ENCODE measurements at regions not wholly inside any gene's neighbourhood (a gene's known extent, or its start where the extent isn't known, plus 50 kb on each side); places are given as distances from the start of the nearest gene placed in this dataset.

DNA sequence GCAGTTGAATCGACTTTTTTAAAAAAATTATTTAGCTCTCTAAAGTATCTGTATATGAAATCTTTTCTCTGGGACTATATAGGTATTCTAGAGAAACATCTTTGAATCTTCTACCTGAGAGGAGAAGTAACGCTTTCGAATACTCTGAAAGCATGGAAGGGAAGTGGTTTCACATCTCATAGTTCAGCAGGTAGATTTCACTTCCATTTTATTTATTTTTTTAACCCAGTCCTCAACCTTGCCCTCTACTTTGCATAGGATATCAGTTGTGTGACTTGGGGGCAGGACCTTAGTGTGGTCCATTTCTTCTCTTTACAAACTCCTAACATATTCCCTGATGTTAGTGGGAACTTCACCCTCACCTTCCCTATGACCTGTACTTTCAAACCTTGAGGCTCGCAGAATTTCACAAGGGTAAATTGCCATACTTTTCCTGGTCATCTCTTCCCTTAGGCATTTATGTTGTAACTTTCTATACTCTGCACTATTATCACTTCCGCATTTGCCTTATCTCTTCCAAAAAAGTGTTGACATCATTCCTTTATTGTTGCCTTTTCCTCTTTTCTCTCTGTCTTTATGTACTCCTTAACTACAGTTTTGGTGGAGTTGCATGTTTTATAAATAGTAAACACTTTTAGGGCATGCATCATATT, 1208.5 kb upstream of the ADGRL4 start:
- TF ChIP-seq, protein P1, sequence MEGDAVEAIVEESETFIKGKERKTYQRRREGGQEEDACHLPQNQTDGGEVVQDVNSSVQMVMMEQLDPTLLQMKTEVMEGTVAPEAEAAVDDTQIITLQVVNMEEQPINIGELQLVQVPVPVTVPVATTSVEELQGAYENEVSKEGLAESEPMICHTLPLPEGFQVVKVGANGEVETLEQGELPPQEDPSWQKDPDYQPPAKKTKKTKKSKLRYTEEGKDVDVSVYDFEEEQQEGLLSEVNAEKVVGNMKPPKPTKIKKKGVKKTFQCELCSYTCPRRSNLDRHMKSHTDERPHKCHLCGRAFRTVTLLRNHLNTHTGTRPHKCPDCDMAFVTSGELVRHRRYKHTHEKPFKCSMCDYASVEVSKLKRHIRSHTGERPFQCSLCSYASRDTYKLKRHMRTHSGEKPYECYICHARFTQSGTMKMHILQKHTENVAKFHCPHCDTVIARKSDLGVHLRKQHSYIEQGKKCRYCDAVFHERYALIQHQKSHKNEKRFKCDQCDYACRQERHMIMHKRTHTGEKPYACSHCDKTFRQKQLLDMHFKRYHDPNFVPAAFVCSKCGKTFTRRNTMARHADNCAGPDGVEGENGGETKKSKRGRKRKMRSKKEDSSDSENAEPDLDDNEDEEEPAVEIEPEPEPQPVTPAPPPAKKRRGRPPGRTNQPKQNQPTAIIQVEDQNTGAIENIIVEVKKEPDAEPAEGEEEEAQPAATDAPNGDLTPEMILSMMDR (IDR thresholded peaks at IDR 0.05; ENCODE audit: low read depth, low read length, missing control alignments), result no peak
- no peak for DNase-seq (ENCODE audit: extremely low read depth, low read depth)
- no peak overlapping the region for H3K4me3 ChIP-seq (replicated peaks; ENCODE audit: low read depth, low read length)

DNA sequence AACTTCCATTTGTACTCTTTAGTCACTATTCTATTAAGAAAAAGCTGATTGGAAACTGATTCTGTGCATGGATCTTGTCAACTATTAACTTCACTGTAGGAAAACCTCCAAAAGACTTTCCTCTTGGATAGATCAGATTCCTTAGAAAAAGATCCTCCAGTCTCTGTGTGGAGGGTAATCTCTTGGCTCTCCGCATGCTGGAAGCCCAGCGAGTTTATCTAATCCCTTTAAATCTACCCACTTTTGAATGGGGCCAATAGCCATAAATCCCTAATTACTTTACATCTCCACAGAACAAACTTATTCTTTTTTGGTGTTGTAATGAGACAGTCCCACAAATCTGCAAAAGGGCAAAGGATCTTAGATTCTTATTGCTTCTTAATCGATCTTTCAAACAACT, 1206.4 kb upstream of the ADGRL4 start:
- DNase-seq (ENCODE audit: extremely low read depth, low read depth), result no peak
- TF ChIP-seq, protein P1 (IDR thresholded peaks at IDR 0.05; ENCODE audit: low read depth, low read length, missing control alignments), result no peak
- no peak overlapping the region for H3K4me3 ChIP-seq (replicated peaks; ENCODE audit: low read depth, low read length)

DNA sequence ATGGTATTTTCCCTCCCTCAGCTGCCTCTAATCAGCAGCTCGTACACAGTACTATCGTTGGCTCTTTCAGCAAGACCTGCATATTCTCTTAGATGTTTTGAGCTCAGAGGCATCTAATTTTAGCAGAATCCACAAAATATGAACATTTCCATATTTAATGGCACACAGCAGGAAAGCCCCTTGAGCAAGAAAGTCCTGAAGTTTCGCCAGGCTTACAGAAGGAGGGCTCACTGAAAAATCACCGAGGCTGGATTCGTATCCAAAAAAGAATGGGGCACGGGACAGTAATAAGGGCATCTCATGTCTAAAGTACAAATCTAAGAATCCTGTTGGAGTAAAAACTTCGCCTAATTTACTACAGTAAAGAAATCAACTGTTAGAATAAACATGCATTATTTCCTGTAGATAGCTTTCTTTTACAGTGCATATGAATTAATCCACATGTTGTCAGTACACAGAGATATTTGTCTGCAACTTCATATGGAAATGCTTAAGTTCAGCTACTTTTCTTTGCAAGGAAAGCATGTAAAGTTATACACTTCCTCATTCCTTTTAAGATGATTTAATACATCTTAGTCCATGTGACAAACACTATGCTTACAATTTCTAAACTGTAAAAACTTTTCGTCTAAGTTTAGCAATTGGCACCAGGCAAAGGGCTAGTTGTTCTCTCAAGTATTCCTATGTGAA, 1205.3 kb upstream of the ADGRL4 start:
- H3K4me3 ChIP-seq (replicated peaks; ENCODE audit: low read depth, low read length), result no peak overlapping the region
- TF ChIP-seq, protein P1 (IDR thresholded peaks at IDR 0.05; ENCODE audit: low read depth, low read length, missing control alignments), result no peak
- peak; percentile 19 for DNase-seq (ENCODE audit: extremely low read depth, low read depth)

DNA sequence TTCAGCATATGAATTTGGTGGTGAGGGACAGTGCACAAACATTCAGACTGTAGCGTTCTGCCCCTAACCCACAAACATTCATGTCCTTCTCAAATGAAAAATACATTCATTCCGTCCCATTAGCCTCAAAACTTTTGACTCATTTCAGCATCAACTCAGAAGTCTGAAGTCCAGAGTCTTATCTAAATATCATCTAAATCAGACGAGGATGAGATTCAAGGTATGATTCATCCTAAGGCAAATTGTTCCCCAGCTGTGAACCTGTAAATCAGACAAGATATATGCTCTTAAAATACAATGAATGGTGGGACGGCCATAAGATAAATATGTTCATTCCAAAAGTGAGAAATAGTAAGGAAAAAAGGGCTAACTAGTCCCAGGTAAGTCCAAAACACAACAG, 1195.6 kb upstream of the ADGRL4 start:
- TF ChIP-seq, protein P1 (IDR thresholded peaks at IDR 0.05; ENCODE audit: low read depth, low read length, missing control alignments), result no peak
- no peak overlapping the region for H3K4me3 ChIP-seq (replicated peaks; ENCODE audit: low read depth, low read length)
- DNase-seq (ENCODE audit: extremely low read depth, low read depth), result no peak

DNA sequence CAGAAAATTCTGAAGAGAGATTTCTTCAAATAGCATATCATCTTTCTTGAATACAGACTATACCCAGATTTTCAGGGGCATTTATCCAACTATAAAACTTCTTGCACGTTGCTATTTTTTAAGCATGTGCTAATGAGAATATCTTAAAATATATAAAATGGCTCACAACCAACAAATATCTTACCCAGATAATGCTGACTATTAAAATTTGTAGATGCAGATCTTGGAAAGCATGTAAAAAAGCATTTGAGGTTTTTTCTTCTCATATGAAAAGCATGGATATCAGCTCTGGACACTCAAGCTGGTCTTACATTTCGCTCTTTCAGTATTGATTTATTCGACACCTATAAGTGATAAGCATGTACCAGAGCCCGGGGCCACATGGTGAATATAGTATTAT, 1187.7 kb upstream of the ADGRL4 start:
- H3K4me3 ChIP-seq (replicated peaks; ENCODE audit: low read depth, low read length), result no peak overlapping the region
- no peak for DNase-seq (ENCODE audit: extremely low read depth, low read depth)
- TF ChIP-seq, protein P1 (IDR thresholded peaks at IDR 0.05; ENCODE audit: low read depth, low read length, missing control alignments), result no peak

DNA sequence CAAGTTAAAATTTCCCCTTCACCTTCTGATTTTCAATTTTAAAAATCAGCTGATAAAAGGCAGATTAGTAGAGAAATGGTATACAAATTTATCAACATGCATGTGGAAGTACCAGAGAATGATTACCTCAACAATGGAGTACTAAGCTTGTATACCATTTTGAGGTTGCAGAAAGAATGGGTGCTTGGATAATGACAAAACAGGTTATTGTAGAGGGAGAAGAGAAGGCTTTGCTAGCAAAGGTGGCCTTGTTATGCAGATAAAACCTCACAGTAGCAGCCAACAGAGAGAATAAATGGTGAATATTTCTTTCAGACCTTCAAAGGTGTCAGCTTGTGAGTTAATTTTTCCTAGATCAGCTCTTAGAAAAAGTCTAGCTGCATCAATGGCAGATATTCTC, 1174.9 kb upstream of the ADGRL4 start:
- no peak for DNase-seq (ENCODE audit: extremely low read depth, low read depth)
- H3K4me3 ChIP-seq (replicated peaks; ENCODE audit: low read depth, low read length), result no peak overlapping the region
- TF ChIP-seq, protein P1 (IDR thresholded peaks at IDR 0.05; ENCODE audit: low read depth, low read length, missing control alignments), result no peak
